ENCODE measurements at regions not wholly inside any gene's neighbourhood (a gene's known extent, or its start where the extent isn't known, plus 50 kb on each side); places are given as distances from the start of the nearest gene placed in this dataset.

- DNase-seq (ENCODE audit: low read depth), result no peak
- no peak for TF ChIP-seq CTCF (IDR thresholded peaks at IDR 0.05; ENCODE audit: control insufficient read depth, insufficient read depth, low read depth, low read length, missing control alignments)
- H3K4me3 ChIP-seq (ENCODE audit: control insufficient read depth, low read depth, low read length), result no peak overlapping the region
These were observed 1806.8 kb upstream of the TENM3 start for GRCh38 chr4:180436361-180436760.

GRCh38 chr4:180437601-180438000 is 1805.6 kb upstream of the TENM3 start:
- no peak for TF ChIP-seq CTCF (IDR thresholded peaks at IDR 0.05; ENCODE audit: control insufficient read depth, insufficient read depth, low read depth, low read length, missing control alignments)
- no peak for DNase-seq (ENCODE audit: low read depth)
- no peak overlapping the region for H3K4me3 ChIP-seq (ENCODE audit: control insufficient read depth, low read depth, low read length)

GRCh38 chr4:180448306-180448705 is 1794.9 kb upstream of the TENM3 start:
- no peak for TF ChIP-seq CTCF (IDR thresholded peaks at IDR 0.05; ENCODE audit: control insufficient read depth, insufficient read depth, low read depth, low read length, missing control alignments)
- no peak for DNase-seq (ENCODE audit: low read depth)
- no peak overlapping the region for H3K4me3 ChIP-seq (ENCODE audit: control insufficient read depth, low read depth, low read length)

- no peak for TF ChIP-seq CTCF (IDR thresholded peaks at IDR 0.05; ENCODE audit: control insufficient read depth, insufficient read depth, low read depth, low read length, missing control alignments)
- H3K4me3 ChIP-seq (ENCODE audit: control insufficient read depth, low read depth, low read length), result no peak overlapping the region
- DNase-seq (ENCODE audit: low read depth), result no peak
These were observed 1793.7 kb upstream of the TENM3 start for GRCh38 chr4:180449395-180449956.

GRCh38 chr4:180455226-180455625 is 1788.0 kb upstream of the TENM3 start:
- H3K4me3 ChIP-seq (ENCODE audit: control insufficient read depth, low read depth, low read length), result no peak overlapping the region
- DNase-seq (ENCODE audit: low read depth), result no peak
- TF ChIP-seq CTCF (IDR thresholded peaks at IDR 0.05; ENCODE audit: control insufficient read depth, insufficient read depth, low read depth, low read length, missing control alignments), result no peak

GRCh38 chr4:180456928-180457327 is 1786.3 kb upstream of the TENM3 start:
- H3K4me3 ChIP-seq (ENCODE audit: control insufficient read depth, low read depth, low read length), result no peak overlapping the region
- TF ChIP-seq CTCF (IDR thresholded peaks at IDR 0.05; ENCODE audit: control insufficient read depth, insufficient read depth, low read depth, low read length, missing control alignments), result no peak
- no peak for DNase-seq (ENCODE audit: low read depth)

GRCh38 chr4:180462116-180462515 is 1781.1 kb upstream of the TENM3 start:
- DNase-seq (ENCODE audit: low read depth), result no peak
- no peak for TF ChIP-seq CTCF (IDR thresholded peaks at IDR 0.05; ENCODE audit: control insufficient read depth, insufficient read depth, low read depth, low read length, missing control alignments)
- no peak overlapping the region for H3K4me3 ChIP-seq (ENCODE audit: control insufficient read depth, low read depth, low read length)

All from AG09309 (cell line).